ENCODE measurements at regions not wholly inside any gene's neighbourhood (a gene's known extent, or its start where the extent isn't known, plus 50 kb on each side); places are given as distances from the start of the nearest gene placed in this dataset.
A peak's percentile ranks its signal among the peaks of the same experiment; 100 is the strongest.

DNA sequence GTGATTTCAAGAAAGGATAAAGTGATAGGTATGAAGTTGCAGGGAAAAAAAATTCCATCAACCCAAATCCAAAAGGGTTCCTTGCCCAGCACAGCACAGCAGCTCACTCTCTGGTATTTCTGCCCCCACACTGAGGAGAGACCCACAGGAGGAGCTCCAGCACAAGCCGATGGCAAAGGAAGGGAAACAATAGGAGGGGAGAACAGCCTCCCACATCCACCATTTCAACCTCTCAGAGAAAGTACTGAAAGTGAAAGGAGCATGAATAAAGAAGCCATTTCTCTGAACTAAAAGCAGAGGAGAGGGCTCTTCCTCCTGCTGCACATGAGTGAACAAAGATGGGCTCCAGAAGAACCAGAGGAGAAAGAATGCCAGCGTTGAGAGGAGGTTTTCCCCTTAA, 54.9 kb upstream of the ZSWIM6 start:
- no peaks in the 10 kb centered on the region for H3K9me3 ChIP-seq (ENCODE audit: control insufficient read depth, insufficient read depth, low read length)
- H3K4me1 ChIP-seq (ENCODE audit: control insufficient read depth, insufficient read depth, low read length): peaks cover 13% of the 10 kb centered on the region
- intact Hi-C loops (cut with micrococcal nuclease): no loop called here
- TF ChIP-seq, protein P1, sequence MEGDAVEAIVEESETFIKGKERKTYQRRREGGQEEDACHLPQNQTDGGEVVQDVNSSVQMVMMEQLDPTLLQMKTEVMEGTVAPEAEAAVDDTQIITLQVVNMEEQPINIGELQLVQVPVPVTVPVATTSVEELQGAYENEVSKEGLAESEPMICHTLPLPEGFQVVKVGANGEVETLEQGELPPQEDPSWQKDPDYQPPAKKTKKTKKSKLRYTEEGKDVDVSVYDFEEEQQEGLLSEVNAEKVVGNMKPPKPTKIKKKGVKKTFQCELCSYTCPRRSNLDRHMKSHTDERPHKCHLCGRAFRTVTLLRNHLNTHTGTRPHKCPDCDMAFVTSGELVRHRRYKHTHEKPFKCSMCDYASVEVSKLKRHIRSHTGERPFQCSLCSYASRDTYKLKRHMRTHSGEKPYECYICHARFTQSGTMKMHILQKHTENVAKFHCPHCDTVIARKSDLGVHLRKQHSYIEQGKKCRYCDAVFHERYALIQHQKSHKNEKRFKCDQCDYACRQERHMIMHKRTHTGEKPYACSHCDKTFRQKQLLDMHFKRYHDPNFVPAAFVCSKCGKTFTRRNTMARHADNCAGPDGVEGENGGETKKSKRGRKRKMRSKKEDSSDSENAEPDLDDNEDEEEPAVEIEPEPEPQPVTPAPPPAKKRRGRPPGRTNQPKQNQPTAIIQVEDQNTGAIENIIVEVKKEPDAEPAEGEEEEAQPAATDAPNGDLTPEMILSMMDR (IDR thresholded peaks at IDR 0.05): no peak
- Mint-ChIP-seq H3K27ac (peak overlapping the region in 1 of 2 donors; percentile 3), H3K27me3 (ENCODE audit: low read depth in 2 of 2) (peaks cover 5 to 7% of the 10 kb centered on the region in 2 donors), H3K36me3 (no peaks in the 10 kb centered on the region), H3K9me3 (no peaks in the 10 kb centered on the region), H3K4me1 (peaks cover 13 to 23% of the 10 kb centered on the region in 2 donors), H3K4me3 (peak overlapping the region; percentile 25)
- ATAC-seq (no peak), DNase-seq (peak in 1 of 2 donors; percentile 28)
- H3K27ac ChIP-seq (ENCODE audit: low read length): no peak overlapping the region
- H3K27me3 ChIP-seq (ENCODE audit: control insufficient read depth, insufficient read depth, low read length): no peaks in the 10 kb centered on the region
- no peak overlapping the region for H3K4me3 ChIP-seq (ENCODE audit: low read length)
- H3K36me3 ChIP-seq (ENCODE audit: control insufficient read depth, insufficient read depth, low read length): no peaks in the 10 kb centered on the region
- WGBS (ENCODE audit: insufficient coverage): 67% methylated on average over 1 of the region's 2 CpGs

- Histone ChIP-seq H3K4me3 (ENCODE audit: low read length) (no peak overlapping the region), H3K36me3 (ENCODE audit: control insufficient read depth, insufficient read depth, low read length) (no peaks in the 10 kb centered on the region), H3K27me3 (ENCODE audit: control insufficient read depth, insufficient read depth, low read length) (no peaks in the 10 kb centered on the region), H3K27ac (ENCODE audit: low read length) (no peak overlapping the region), H3K4me1 (ENCODE audit: control insufficient read depth, insufficient read depth, low read length) (peaks cover 13% of the 10 kb centered on the region), H3K9me3 (ENCODE audit: control insufficient read depth, insufficient read depth, low read length) (no peaks in the 10 kb centered on the region)
- H3K9me3 Mint-ChIP-seq: no peaks in the 10 kb centered on the region
- no peak overlapping the region for H3K4me3 Mint-ChIP-seq
- DNase-seq: no peak
- TF ChIP-seq, protein P1 (IDR thresholded peaks at IDR 0.05): no peak
- 92% methylated on average over 7 of the region's 8 CpGs for WGBS (ENCODE audit: insufficient coverage)
- H3K27me3 Mint-ChIP-seq (ENCODE audit: low read depth in 2 of 2): peaks cover 5 to 7% of the 10 kb centered on the region in 2 donors
- peak overlapping the region in 1 of 2 donors; percentile 3 for H3K27ac Mint-ChIP-seq
- H3K4me1 Mint-ChIP-seq: peaks cover 13 to 23% of the 10 kb centered on the region in 2 donors
- intact Hi-C loops (cut with micrococcal nuclease): no loop called here
- no peak for ATAC-seq
- H3K36me3 Mint-ChIP-seq: no peaks in the 10 kb centered on the region
Observed at GRCh38 chr5:61277781-61278180, 54.3 kb upstream of the ZSWIM6 start.

GRCh38 chr5:61279725-61280124, 52.3 kb upstream of the ZSWIM6 start:
- Mint-ChIP-seq H3K4me3 (no peak overlapping the region), H3K36me3 (no peaks in the 10 kb centered on the region), H3K9me3 (no peaks in the 10 kb centered on the region), H3K27me3 (ENCODE audit: low read depth in 2 of 2) (peaks cover 5 to 7% of the 10 kb centered on the region in 2 donors), H3K4me1 (peaks cover 13 to 23% of the 10 kb centered on the region in 2 donors), H3K27ac (no peak overlapping the region)
- no peaks in the 10 kb centered on the region for H3K9me3 ChIP-seq (ENCODE audit: control insufficient read depth, insufficient read depth, low read length)
- no peaks in the 10 kb centered on the region for H3K27me3 ChIP-seq (ENCODE audit: control insufficient read depth, insufficient read depth, low read length)
- H3K4me3 ChIP-seq (ENCODE audit: low read length): no peak overlapping the region
- ATAC-seq (no peak), DNase-seq (no peak)
- TF ChIP-seq, protein P1 (IDR thresholded peaks at IDR 0.05): no peak
- no peaks in the 10 kb centered on the region for H3K36me3 ChIP-seq (ENCODE audit: control insufficient read depth, insufficient read depth, low read length)
- intact Hi-C loops (cut with micrococcal nuclease): no loop called here
- WGBS (ENCODE audit: insufficient coverage): no CpG with 5 or more reads among the region's 2 CpGs
- H3K4me1 ChIP-seq (ENCODE audit: control insufficient read depth, insufficient read depth, low read length): peaks cover 13% of the 10 kb centered on the region
- no peak overlapping the region for H3K27ac ChIP-seq (ENCODE audit: low read length)

GRCh38 chr5:61280205-61280604, 51.9 kb upstream of the ZSWIM6 start:
- Histone ChIP-seq H3K4me1 (ENCODE audit: control insufficient read depth, insufficient read depth, low read length) (peaks cover 10% of the 10 kb centered on the region), H3K27ac (ENCODE audit: low read length) (no peak overlapping the region), H3K9me3 (ENCODE audit: control insufficient read depth, insufficient read depth, low read length) (no peaks in the 10 kb centered on the region), H3K4me3 (ENCODE audit: low read length) (no peak overlapping the region), H3K27me3 (ENCODE audit: control insufficient read depth, insufficient read depth, low read length) (no peaks in the 10 kb centered on the region), H3K36me3 (ENCODE audit: control insufficient read depth, insufficient read depth, low read length) (no peaks in the 10 kb centered on the region)
- intact Hi-C loops (cut with micrococcal nuclease): no loop called here
- TF ChIP-seq, protein P1 (IDR thresholded peaks at IDR 0.05): no peak
- ATAC-seq (peak in 2 of 3 donors; percentile 26 to 32), DNase-seq (peak in 1 of 2 donors; percentile 17)
- Mint-ChIP-seq H3K36me3 (no peaks in the 10 kb centered on the region), H3K4me1 (peaks cover 13 to 23% of the 10 kb centered on the region in 2 donors), H3K9me3 (no peaks in the 10 kb centered on the region), H3K27me3 (ENCODE audit: low read depth in 2 of 2) (peaks cover 5 to 7% of the 10 kb centered on the region in 2 donors), H3K4me3 (no peak overlapping the region), H3K27ac (peak overlapping the region in 1 of 2 donors; percentile 21)
